ENCODE measurements at regions not wholly inside any gene's neighbourhood (a gene's known extent, or its start where the extent isn't known, plus 50 kb on each side); places are given as distances from the start of the nearest gene placed in this dataset.

- Histone ChIP-seq H2AFZ (ENCODE audit: low read length) (no peak overlapping the region), H4K20me1 (ENCODE audit: insufficient read depth, low read length, poor library complexity, severe bottlenecking) (no peaks in the 10 kb centered on the region)
- no peak for TF ChIP-seq EZH2phosphoT487 (IDR thresholded peaks at IDR 0.05; ENCODE audit: borderline replicate concordance)
- TF ChIP-seq, protein P1, sequence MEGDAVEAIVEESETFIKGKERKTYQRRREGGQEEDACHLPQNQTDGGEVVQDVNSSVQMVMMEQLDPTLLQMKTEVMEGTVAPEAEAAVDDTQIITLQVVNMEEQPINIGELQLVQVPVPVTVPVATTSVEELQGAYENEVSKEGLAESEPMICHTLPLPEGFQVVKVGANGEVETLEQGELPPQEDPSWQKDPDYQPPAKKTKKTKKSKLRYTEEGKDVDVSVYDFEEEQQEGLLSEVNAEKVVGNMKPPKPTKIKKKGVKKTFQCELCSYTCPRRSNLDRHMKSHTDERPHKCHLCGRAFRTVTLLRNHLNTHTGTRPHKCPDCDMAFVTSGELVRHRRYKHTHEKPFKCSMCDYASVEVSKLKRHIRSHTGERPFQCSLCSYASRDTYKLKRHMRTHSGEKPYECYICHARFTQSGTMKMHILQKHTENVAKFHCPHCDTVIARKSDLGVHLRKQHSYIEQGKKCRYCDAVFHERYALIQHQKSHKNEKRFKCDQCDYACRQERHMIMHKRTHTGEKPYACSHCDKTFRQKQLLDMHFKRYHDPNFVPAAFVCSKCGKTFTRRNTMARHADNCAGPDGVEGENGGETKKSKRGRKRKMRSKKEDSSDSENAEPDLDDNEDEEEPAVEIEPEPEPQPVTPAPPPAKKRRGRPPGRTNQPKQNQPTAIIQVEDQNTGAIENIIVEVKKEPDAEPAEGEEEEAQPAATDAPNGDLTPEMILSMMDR (conservative IDR thresholded peaks at IDR 0.05; ENCODE audit: low read length): no peak
Measured at GRCh38 chr2:6645672-6646071, 220.0 kb downstream of the CMPK2 start.

DNA sequence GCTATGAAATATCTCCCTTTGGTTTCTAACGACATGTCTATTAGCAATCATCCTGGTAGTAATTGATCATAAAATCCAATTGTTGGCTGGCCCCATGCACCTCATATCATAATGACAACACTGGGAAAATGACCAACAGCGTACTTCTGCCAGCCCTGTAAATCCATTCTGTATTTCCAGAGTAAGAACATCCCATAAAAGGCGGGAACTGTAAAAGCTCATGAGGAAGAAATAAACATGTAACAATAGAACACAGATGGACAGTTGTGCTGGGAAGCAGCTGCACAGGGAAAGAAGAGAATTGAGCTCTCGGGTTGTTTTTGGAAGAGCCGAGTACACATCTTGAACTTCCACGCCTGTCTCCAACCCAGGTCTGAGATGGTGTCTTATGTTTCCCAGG lies 218.7 kb downstream of the CMPK2 start:
- no peaks in the 10 kb centered on the region for H3K9me3 ChIP-seq (ENCODE audit: insufficient read depth, low read depth, low read length)

More at GRCh38 chr2:6645672-6646071, 220.0 kb downstream of the CMPK2 start:
- Histone ChIP-seq H3K4me1 (ENCODE audit: insufficient read depth, low read length, poor library complexity, severe bottlenecking) (no peaks in the 10 kb centered on the region), H3K4me2 (ENCODE audit: low read depth, low read length, poor library complexity, severe bottlenecking) (no peak overlapping the region), H3K36me3 (ENCODE audit: insufficient read depth, low read length) (no peaks in the 10 kb centered on the region), H3K9me3 (ENCODE audit: insufficient read depth, low read depth, low read length) (no peaks in the 10 kb centered on the region), H3K9me2 (replicated peaks; ENCODE audit: low read depth, low read length) (no peaks in the 10 kb centered on the region), H3K79me2 (ENCODE audit: insufficient read depth, low read length) (no peaks in the 10 kb centered on the region), H3F3A (ENCODE audit: low read depth) (no peaks in the 10 kb centered on the region), H3K4me3 (ENCODE audit: low read length, poor library complexity, severe bottlenecking) (no peak overlapping the region), H3K9ac (ENCODE audit: low read depth, low read length, poor library complexity, severe bottlenecking) (no peak overlapping the region), H3K27me3 (ENCODE audit: insufficient read depth, low read length, poor library complexity, severe bottlenecking) (no peaks in the 10 kb centered on the region)

GRCh38 chr2:6648596-6649247 lies 217.0 kb downstream of the CMPK2 start:
- no peak overlapping the region for H3K4me3 ChIP-seq (ENCODE audit: low read length, poor library complexity, severe bottlenecking)
- H2AFZ ChIP-seq (ENCODE audit: low read length): no peak overlapping the region
- no peak for TF ChIP-seq EZH2phosphoT487 (IDR thresholded peaks at IDR 0.05; ENCODE audit: borderline replicate concordance)
- TF ChIP-seq, protein P1 (conservative IDR thresholded peaks at IDR 0.05; ENCODE audit: low read length): no peak
- no peaks in the 10 kb centered on the region for H4K20me1 ChIP-seq (ENCODE audit: insufficient read depth, low read length, poor library complexity, severe bottlenecking)
- H3K4me1 ChIP-seq (ENCODE audit: insufficient read depth, low read length, poor library complexity, severe bottlenecking): no peaks in the 10 kb centered on the region
- H3K36me3 ChIP-seq (ENCODE audit: insufficient read depth, low read length): no peaks in the 10 kb centered on the region
- H3K9me3 ChIP-seq (ENCODE audit: insufficient read depth, low read depth, low read length): no peaks in the 10 kb centered on the region
- H3K79me2 ChIP-seq (ENCODE audit: insufficient read depth, low read length): no peaks in the 10 kb centered on the region
- H3K27me3 ChIP-seq (ENCODE audit: insufficient read depth, low read length, poor library complexity, severe bottlenecking): no peaks in the 10 kb centered on the region
- H3K4me2 ChIP-seq (ENCODE audit: low read depth, low read length, poor library complexity, severe bottlenecking): no peak overlapping the region
- no peaks in the 10 kb centered on the region for H3K9me2 ChIP-seq (replicated peaks; ENCODE audit: low read depth, low read length)
- no peaks in the 10 kb centered on the region for H3F3A ChIP-seq (ENCODE audit: low read depth)
- H3K9ac ChIP-seq (ENCODE audit: low read depth, low read length, poor library complexity, severe bottlenecking): no peak overlapping the region

More for the DNA sequence above, 218.7 kb downstream of the CMPK2 start:
- H3K9ac ChIP-seq (ENCODE audit: low read depth, low read length, poor library complexity, severe bottlenecking): no peak overlapping the region
- no peaks in the 10 kb centered on the region for H4K20me1 ChIP-seq (ENCODE audit: insufficient read depth, low read length, poor library complexity, severe bottlenecking)
- no peaks in the 10 kb centered on the region for H3K4me1 ChIP-seq (ENCODE audit: insufficient read depth, low read length, poor library complexity, severe bottlenecking)
- no peak for TF ChIP-seq EZH2phosphoT487 (IDR thresholded peaks at IDR 0.05; ENCODE audit: borderline replicate concordance)
- TF ChIP-seq, protein P1 (conservative IDR thresholded peaks at IDR 0.05; ENCODE audit: low read length): no peak
- H3K79me2 ChIP-seq (ENCODE audit: insufficient read depth, low read length): no peaks in the 10 kb centered on the region
- no peaks in the 10 kb centered on the region for H3K27me3 ChIP-seq (ENCODE audit: insufficient read depth, low read length, poor library complexity, severe bottlenecking)
- no peak overlapping the region for H2AFZ ChIP-seq (ENCODE audit: low read length)
- no peaks in the 10 kb centered on the region for H3F3A ChIP-seq (ENCODE audit: low read depth)
- H3K9me2 ChIP-seq (replicated peaks; ENCODE audit: low read depth, low read length): no peaks in the 10 kb centered on the region
- no peaks in the 10 kb centered on the region for H3K36me3 ChIP-seq (ENCODE audit: insufficient read depth, low read length)
- no peak overlapping the region for H3K4me3 ChIP-seq (ENCODE audit: low read length, poor library complexity, severe bottlenecking)
- H3K4me2 ChIP-seq (ENCODE audit: low read depth, low read length, poor library complexity, severe bottlenecking): no peak overlapping the region

All from Loucy (cell line).